Neural progenitor cell (in vitro differentiated cells): ENCODE measurements at regions not wholly inside any gene's neighbourhood (a gene's known extent, or its start where the extent isn't known, plus 50 kb on each side); places are given as distances from the start of the nearest gene placed in this dataset.

Experiments
- DNase-seq: peaks from one replicate; pipeline ENCODE4 v3.0.0-alpha.2; 2016; ENCODE audit warnings: low spot score
- H2AFZ ChIP-seq: fragments of 200-600 bp; sonication (generic); replicated peaks from 2 replicates; pipeline ENCODE4 v1.6.1; 2016; ENCODE audit warnings: antibody characterized with exemption
- H3F3A ChIP-seq: fragments of 200-600 bp; sonication (generic); 2 replicates; pipeline ENCODE4 v1.6.1; 2016; ENCODE audit warnings: antibody characterized with exemption, low read depth
- H3K27ac ChIP-seq: fragments of 200-600 bp; sonication (generic); 2 replicates; pipeline ENCODE4 v1.5.1; 2016; ENCODE audit warnings: mild to moderate bottlenecking
- H3K27me3 ChIP-seq: fragments of 200-600 bp; sonication (generic); 2 replicates; pipeline ENCODE4 v1.6.1; 2016; ENCODE audit warnings: mild to moderate bottlenecking, moderate library complexity
- H3K36me3 ChIP-seq: fragments of 200-600 bp; sonication (generic); 2 replicates; pipeline ENCODE4 v1.5.1; 2016
- H3K4me1 ChIP-seq: fragments of 200-600 bp; sonication (generic); 2 replicates; pipeline ENCODE4 v1.6.1; 2016; ENCODE audit warnings: mixed run types
- H3K4me2 ChIP-seq: fragments of 200-600 bp; sonication (generic); 2 replicates; pipeline ENCODE4 v1.6.1; 2016
- H3K4me3 ChIP-seq: fragments of 200-600 bp; sonication (generic); 2 replicates; pipeline ENCODE4 v1.5.1; 2016
- H3K79me2 ChIP-seq: fragments of 200-600 bp; sonication (generic); 2 replicates; pipeline ENCODE4 v1.6.1; 2016; ENCODE audit warnings: low read depth
- H3K9ac ChIP-seq: fragments of 200-600 bp; sonication (generic); 2 replicates; pipeline ENCODE4 v1.6.1; 2016
- H3K9me3 ChIP-seq: fragments of 200-600 bp; sonication (generic); 2 replicates; pipeline ENCODE4 v1.5.1; 2016; ENCODE audit warnings: low read depth
- H4K20me1 ChIP-seq: fragments of 200-600 bp; sonication (generic); 2 replicates; pipeline ENCODE4 v1.6.1; 2016; ENCODE audit warnings: low read depth
- H3K27ac Mint-ChIP-seq: 3 replicates; pipeline ENCODE4 v1.8.0; 2021; ENCODE audit warnings: mixed read lengths
- H3K27me3 Mint-ChIP-seq: 2 replicates; pipeline ENCODE4 v1.8.0; 2022; ENCODE audit warnings: low read depth, mild to moderate bottlenecking, inconsistent platforms, moderate library complexity, mixed read lengths; ENCODE audit not compliant: insufficient read depth
- H3K36me3 Mint-ChIP-seq: 3 replicates; pipeline ENCODE4 v1.8.0; 2021; ENCODE audit warnings: mixed read lengths
- H3K4me1 Mint-ChIP-seq: 3 replicates; pipeline ENCODE4 v1.8.0; 2021; ENCODE audit warnings: mixed read lengths
- H3K4me3 Mint-ChIP-seq: 3 replicates; pipeline ENCODE4 v1.8.0; 2021; ENCODE audit warnings: mild to moderate bottlenecking, moderate library complexity, mixed read lengths
- H3K9me3 Mint-ChIP-seq: 3 replicates; pipeline ENCODE4 v1.8.0; 2020; ENCODE audit warnings: mixed read lengths
- EZH2 ChIP-seq: fragments of 200-600 bp; sonication (generic); IDR thresholded peaks from 2 replicates; pipeline ENCODE4 v1.6.1; 2017; ENCODE audit warnings: antibody characterized with exemption, mild to moderate bottlenecking, moderate library complexity
- EZH2phosphoT487 ChIP-seq: fragments of 200-600 bp; sonication (generic); IDR thresholded peaks from 2 replicates; pipeline ENCODE4 v1.6.1; 2017; ENCODE audit warnings: antibody characterized with exemption
- TF ChIP-seq, protein P1 (sequence below): fragments of 200-600 bp; sonication (generic); IDR thresholded peaks from 2 replicates; pipeline ENCODE4 v1.5.1; 2017; ENCODE audit warnings: antibody characterized with exemption, mild to moderate bottlenecking

DNA sequence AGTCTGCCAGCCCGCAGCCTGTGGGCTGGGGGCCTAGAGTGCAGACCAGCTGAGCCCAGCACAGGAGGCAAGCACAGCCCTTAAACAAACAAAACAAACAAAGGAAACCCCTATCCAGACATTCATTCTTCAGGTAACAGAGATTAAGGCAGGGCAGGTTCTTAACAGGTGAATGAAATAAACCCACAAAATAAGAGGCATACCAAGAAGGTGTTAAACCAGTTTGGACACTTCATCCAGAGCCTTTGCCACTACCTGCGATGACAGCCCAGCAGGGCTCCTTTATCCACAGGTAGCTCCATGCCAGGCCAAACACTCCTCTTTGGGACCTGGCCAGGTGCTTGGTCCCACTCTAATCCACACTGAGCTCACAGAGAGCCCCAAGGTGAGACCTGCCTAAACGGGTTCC, 209.7 kb upstream of the SIX2 start:
- Histone ChIP-seq H2AFZ (no peak overlapping the region), H3K9me3 (no peaks in the 10 kb centered on the region), H4K20me1 (no peaks in the 10 kb centered on the region), H3K4me1 (peaks cover 3% of the 10 kb centered on the region), H3K9ac (no peak overlapping the region), H3K36me3 (no peaks in the 10 kb centered on the region), H3K4me2 (no peak overlapping the region), H3K79me2 (no peaks in the 10 kb centered on the region), H3K27me3 (no peaks in the 10 kb centered on the region), H3F3A (no peaks in the 10 kb centered on the region), H3K4me3 (no peak overlapping the region), H3K27ac (no peak overlapping the region)
- Mint-ChIP-seq H3K4me1 (peaks cover 5% of the 10 kb centered on the region), H3K27me3 (peaks cover 5% of the 10 kb centered on the region), H3K4me3 (no peak overlapping the region), H3K9me3 (peaks cover 4% of the 10 kb centered on the region), H3K27ac (no peak overlapping the region), H3K36me3 (no peaks in the 10 kb centered on the region)
- DNase-seq = no peak
- no peak for TF ChIP-seq EZH2

DNA sequence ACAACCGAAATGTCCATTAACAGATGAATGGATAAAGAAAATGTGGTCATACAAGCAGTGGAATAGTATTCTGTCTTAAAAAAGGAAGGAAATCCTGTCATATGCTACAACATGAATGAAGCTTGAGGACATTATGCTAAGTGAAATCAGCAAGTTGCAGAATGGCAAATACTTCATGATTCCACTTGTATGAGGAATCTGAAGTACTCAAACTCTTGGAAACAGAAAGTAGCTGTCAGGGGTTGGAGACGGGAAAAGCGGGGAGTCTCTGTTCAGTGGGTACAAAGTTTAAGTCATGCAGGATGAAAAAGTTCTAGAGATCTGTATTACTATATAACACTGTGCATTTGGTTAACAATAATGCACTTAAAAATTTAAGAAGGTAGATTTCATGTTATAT, 209.0 kb upstream of the SIX2 start:
- H4K20me1 ChIP-seq = no peaks in the 10 kb centered on the region
- Mint-ChIP-seq H3K36me3 (no peaks in the 10 kb centered on the region), H3K9me3 (peaks cover 4% of the 10 kb centered on the region), H3K27ac (no peak overlapping the region), H3K4me3 (no peak overlapping the region), H3K4me1 (peaks cover 5% of the 10 kb centered on the region), H3K27me3 (peaks cover 5% of the 10 kb centered on the region)
- H3K27me3 ChIP-seq = no peaks in the 10 kb centered on the region
- H3K9me3 ChIP-seq = no peaks in the 10 kb centered on the region
- no peak overlapping the region for H3K27ac ChIP-seq
- no peak for DNase-seq
- H3F3A ChIP-seq = no peaks in the 10 kb centered on the region
- no peak overlapping the region for H3K4me3 ChIP-seq
- H3K36me3 ChIP-seq = no peaks in the 10 kb centered on the region
- TF ChIP-seq EZH2phosphoT487 (no peak), EZH2 (no peak)
- TF ChIP-seq, protein P1, sequence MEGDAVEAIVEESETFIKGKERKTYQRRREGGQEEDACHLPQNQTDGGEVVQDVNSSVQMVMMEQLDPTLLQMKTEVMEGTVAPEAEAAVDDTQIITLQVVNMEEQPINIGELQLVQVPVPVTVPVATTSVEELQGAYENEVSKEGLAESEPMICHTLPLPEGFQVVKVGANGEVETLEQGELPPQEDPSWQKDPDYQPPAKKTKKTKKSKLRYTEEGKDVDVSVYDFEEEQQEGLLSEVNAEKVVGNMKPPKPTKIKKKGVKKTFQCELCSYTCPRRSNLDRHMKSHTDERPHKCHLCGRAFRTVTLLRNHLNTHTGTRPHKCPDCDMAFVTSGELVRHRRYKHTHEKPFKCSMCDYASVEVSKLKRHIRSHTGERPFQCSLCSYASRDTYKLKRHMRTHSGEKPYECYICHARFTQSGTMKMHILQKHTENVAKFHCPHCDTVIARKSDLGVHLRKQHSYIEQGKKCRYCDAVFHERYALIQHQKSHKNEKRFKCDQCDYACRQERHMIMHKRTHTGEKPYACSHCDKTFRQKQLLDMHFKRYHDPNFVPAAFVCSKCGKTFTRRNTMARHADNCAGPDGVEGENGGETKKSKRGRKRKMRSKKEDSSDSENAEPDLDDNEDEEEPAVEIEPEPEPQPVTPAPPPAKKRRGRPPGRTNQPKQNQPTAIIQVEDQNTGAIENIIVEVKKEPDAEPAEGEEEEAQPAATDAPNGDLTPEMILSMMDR = no peak
- no peaks in the 10 kb centered on the region for H3K79me2 ChIP-seq
- H3K9ac ChIP-seq = no peak overlapping the region
- H3K4me1 ChIP-seq = no peaks in the 10 kb centered on the region
- H2AFZ ChIP-seq = no peak overlapping the region
- H3K4me2 ChIP-seq = no peak overlapping the region

DNA sequence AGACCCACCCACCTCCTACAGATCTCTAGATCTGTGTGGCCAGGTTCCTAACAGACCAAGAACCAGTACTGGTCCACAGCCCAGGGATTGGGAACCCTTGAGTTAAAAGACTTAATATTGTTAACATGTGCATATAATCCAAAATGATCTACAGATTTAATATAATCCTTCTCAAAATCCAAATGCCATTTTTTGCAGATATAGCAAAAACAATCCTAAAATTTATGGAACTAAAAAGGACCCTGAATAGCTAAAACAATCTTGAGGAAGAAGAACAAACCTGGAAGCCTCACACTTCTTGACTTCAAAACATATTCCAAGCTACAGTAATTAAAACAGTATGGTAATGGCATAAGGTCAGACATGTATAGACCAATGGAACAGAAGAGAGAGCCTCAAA, 206.9 kb upstream of the SIX2 start:
- no peaks in the 10 kb centered on the region for H3K79me2 ChIP-seq
- no peaks in the 10 kb centered on the region for H3K36me3 ChIP-seq
- DNase-seq = no peak
- no peak overlapping the region for H3K9ac ChIP-seq
- H3K4me1 Mint-ChIP-seq = peaks cover 5% of the 10 kb centered on the region
- no peaks in the 10 kb centered on the region for H3K27me3 ChIP-seq
- no peak overlapping the region for H2AFZ ChIP-seq
- no peak overlapping the region for H3K4me2 ChIP-seq
- TF ChIP-seq, protein P1 = no peak
- TF ChIP-seq EZH2 = no peak
- no peak for TF ChIP-seq EZH2phosphoT487
- H3K27me3 Mint-ChIP-seq = peaks cover 3% of the 10 kb centered on the region
- no peaks in the 10 kb centered on the region for H3K36me3 Mint-ChIP-seq
- H3K27ac ChIP-seq = no peak overlapping the region
- peaks cover 4% of the 10 kb centered on the region for H3K9me3 Mint-ChIP-seq
- no peaks in the 10 kb centered on the region for H3K9me3 ChIP-seq
- H3K4me3 ChIP-seq = no peak overlapping the region
- H3F3A ChIP-seq = no peaks in the 10 kb centered on the region
- no peak overlapping the region for H3K27ac Mint-ChIP-seq
- H3K4me3 Mint-ChIP-seq = no peak overlapping the region
- no peaks in the 10 kb centered on the region for H4K20me1 ChIP-seq
- H3K4me1 ChIP-seq = no peaks in the 10 kb centered on the region

DNA sequence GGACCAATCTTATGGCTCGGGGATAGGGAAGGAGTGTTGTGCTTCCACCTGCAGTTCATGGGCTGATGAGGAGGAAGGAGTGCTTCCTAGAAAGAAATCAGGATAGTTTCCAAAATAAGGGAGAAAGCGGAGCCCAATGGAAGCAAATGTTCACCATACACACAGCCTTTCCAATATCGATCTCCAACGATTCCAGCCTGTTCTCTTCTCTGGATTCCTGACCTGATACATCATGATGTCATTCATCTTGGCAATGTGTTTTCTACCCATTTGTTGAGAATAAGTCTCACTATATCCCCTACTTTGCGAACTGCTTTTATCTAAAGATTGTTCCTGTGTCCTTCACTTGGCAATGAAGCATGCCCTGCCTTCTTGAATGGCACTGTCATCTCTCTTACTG, 205.3 kb upstream of the SIX2 start:
- H3K4me2 ChIP-seq = no peak overlapping the region
- TF ChIP-seq EZH2 (no peak), EZH2phosphoT487 (no peak)
- TF ChIP-seq, protein P1 = no peak
- no peak overlapping the region for H3K4me3 ChIP-seq
- H3K79me2 ChIP-seq = no peaks in the 10 kb centered on the region
- no peaks in the 10 kb centered on the region for H3K4me1 ChIP-seq
- H2AFZ ChIP-seq = no peak overlapping the region
- no peak for DNase-seq
- no peak overlapping the region for H3K9ac ChIP-seq
- no peaks in the 10 kb centered on the region for H3K9me3 ChIP-seq
- H3K27ac ChIP-seq = no peak overlapping the region
- Mint-ChIP-seq H3K36me3 (no peaks in the 10 kb centered on the region), H3K4me3 (no peak overlapping the region), H3K27ac (no peak overlapping the region), H3K27me3 (peaks cover 3% of the 10 kb centered on the region), H3K9me3 (peaks cover 4% of the 10 kb centered on the region), H3K4me1 (no peaks in the 10 kb centered on the region)
- no peaks in the 10 kb centered on the region for H4K20me1 ChIP-seq
- H3K36me3 ChIP-seq = no peaks in the 10 kb centered on the region
- no peaks in the 10 kb centered on the region for H3K27me3 ChIP-seq
- H3F3A ChIP-seq = no peaks in the 10 kb centered on the region
